ENCODE measurements at regions not wholly inside any gene's neighbourhood (a gene's known extent, or its start where the extent isn't known, plus 50 kb on each side); places are given as distances from the start of the nearest gene placed in this dataset.

GRCh38 chr9:13555516-13555915 is 276.0 kb upstream of the MPDZ start:
- peaks cover 8% of the 10 kb centered on the region for H3K4me1 ChIP-seq (ENCODE audit: low read length)
- H3K9ac ChIP-seq (ENCODE audit: low read length) = no peak overlapping the region
- H3K9me2 ChIP-seq (replicated peaks; ENCODE audit: insufficient read depth, low read length) = no peaks in the 10 kb centered on the region
- H3K9me3 ChIP-seq (ENCODE audit: low read length) = no peaks in the 10 kb centered on the region
- H3K27ac ChIP-seq (ENCODE audit: low read length) = no peak overlapping the region
- no peak overlapping the region for H3K4me2 ChIP-seq (ENCODE audit: low read depth, low read length, poor library complexity, severe bottlenecking)
- H3K36me3 ChIP-seq (ENCODE audit: insufficient read depth, low read length) = no peaks in the 10 kb centered on the region
- no peaks in the 10 kb centered on the region for H4K20me1 ChIP-seq (ENCODE audit: insufficient read depth, low read depth, low read length)
- H2AFZ ChIP-seq (ENCODE audit: low read length) = no peak overlapping the region
- H3K79me2 ChIP-seq (ENCODE audit: low read length) = no peaks in the 10 kb centered on the region
- no peaks in the 10 kb centered on the region for H3K27me3 ChIP-seq (ENCODE audit: low read length)
- DNase-seq = no peak
- no peak overlapping the region for H3K4me3 ChIP-seq (ENCODE audit: low read length)

GRCh38 chr9:13554626-13555025 is 275.1 kb upstream of the MPDZ start:
- H3K4me2 ChIP-seq (ENCODE audit: low read depth, low read length, poor library complexity, severe bottlenecking) = no peak overlapping the region
- peaks cover 8% of the 10 kb centered on the region for H3K4me1 ChIP-seq (ENCODE audit: low read length)
- no peaks in the 10 kb centered on the region for H3K27me3 ChIP-seq (ENCODE audit: low read length)
- no peaks in the 10 kb centered on the region for H3K36me3 ChIP-seq (ENCODE audit: insufficient read depth, low read length)
- H3K27ac ChIP-seq (ENCODE audit: low read length) = no peak overlapping the region
- H3K4me3 ChIP-seq (ENCODE audit: low read length) = no peak overlapping the region
- no peaks in the 10 kb centered on the region for H3K79me2 ChIP-seq (ENCODE audit: low read length)
- no peak overlapping the region for H3K9ac ChIP-seq (ENCODE audit: low read length)
- H3K9me3 ChIP-seq (ENCODE audit: low read length) = no peaks in the 10 kb centered on the region
- no peaks in the 10 kb centered on the region for H4K20me1 ChIP-seq (ENCODE audit: insufficient read depth, low read depth, low read length)
- no peak for DNase-seq
- no peak overlapping the region for H2AFZ ChIP-seq (ENCODE audit: low read length)
- H3K9me2 ChIP-seq (replicated peaks; ENCODE audit: insufficient read depth, low read length) = no peaks in the 10 kb centered on the region

- no peaks in the 10 kb centered on the region for H4K20me1 ChIP-seq (ENCODE audit: insufficient read depth, low read depth, low read length)
- no peak for DNase-seq
- no peak overlapping the region for H3K4me3 ChIP-seq (ENCODE audit: low read length)
- H3K36me3 ChIP-seq (ENCODE audit: insufficient read depth, low read length) = no peaks in the 10 kb centered on the region
- no peak overlapping the region for H3K27ac ChIP-seq (ENCODE audit: low read length)
- H3K79me2 ChIP-seq (ENCODE audit: low read length) = no peaks in the 10 kb centered on the region
- no peaks in the 10 kb centered on the region for H3K9me3 ChIP-seq (ENCODE audit: low read length)
- H3K9ac ChIP-seq (ENCODE audit: low read length) = no peak overlapping the region
- peak overlapping the region; percentile 75; the same call in 1 of the 2 replicates for H2AFZ ChIP-seq (ENCODE audit: low read length)
- H3K4me2 ChIP-seq (ENCODE audit: low read depth, low read length, poor library complexity, severe bottlenecking) = no peak overlapping the region
- peaks cover 8% of the 10 kb centered on the region for H3K4me1 ChIP-seq (ENCODE audit: low read length)
- H3K9me2 ChIP-seq (replicated peaks; ENCODE audit: insufficient read depth, low read length) = no peaks in the 10 kb centered on the region
- no peaks in the 10 kb centered on the region for H3K27me3 ChIP-seq (ENCODE audit: low read length)
These were observed 273.2 kb upstream of the MPDZ start for GRCh38 chr9:13552606-13553215.

- Histone ChIP-seq H3K27ac (ENCODE audit: low read length) (no peak overlapping the region), H3K4me1 (ENCODE audit: low read length) (peaks cover 8% of the 10 kb centered on the region), H3K9me3 (ENCODE audit: low read length) (no peaks in the 10 kb centered on the region), H3K36me3 (ENCODE audit: insufficient read depth, low read length) (no peaks in the 10 kb centered on the region), H3K27me3 (ENCODE audit: low read length) (no peaks in the 10 kb centered on the region), H3K4me3 (ENCODE audit: low read length) (no peak overlapping the region), H3K79me2 (ENCODE audit: low read length) (no peaks in the 10 kb centered on the region), H3K9ac (ENCODE audit: low read length) (no peak overlapping the region), H3K9me2 (replicated peaks; ENCODE audit: insufficient read depth, low read length) (no peaks in the 10 kb centered on the region), H2AFZ (ENCODE audit: low read length) (no peak overlapping the region), H4K20me1 (ENCODE audit: insufficient read depth, low read depth, low read length) (no peaks in the 10 kb centered on the region), H3K4me2 (ENCODE audit: low read depth, low read length, poor library complexity, severe bottlenecking) (no peak overlapping the region)
- no peak for DNase-seq
These were observed 271.0 kb upstream of the MPDZ start for GRCh38 chr9:13550519-13550918.

GRCh38 chr9:13548535-13548934 is 269.0 kb upstream of the MPDZ start:
- Histone ChIP-seq H2AFZ (ENCODE audit: low read length) (no peak overlapping the region), H3K9me2 (replicated peaks; ENCODE audit: insufficient read depth, low read length) (no peaks in the 10 kb centered on the region), H3K9me3 (ENCODE audit: low read length) (no peaks in the 10 kb centered on the region), H3K4me2 (ENCODE audit: low read depth, low read length, poor library complexity, severe bottlenecking) (no peak overlapping the region), H3K27ac (ENCODE audit: low read length) (no peak overlapping the region), H3K4me1 (ENCODE audit: low read length) (peaks cover 8% of the 10 kb centered on the region), H4K20me1 (ENCODE audit: insufficient read depth, low read depth, low read length) (no peaks in the 10 kb centered on the region), H3K36me3 (ENCODE audit: insufficient read depth, low read length) (no peaks in the 10 kb centered on the region), H3K4me3 (ENCODE audit: low read length) (no peak overlapping the region), H3K79me2 (ENCODE audit: low read length) (no peaks in the 10 kb centered on the region), H3K9ac (ENCODE audit: low read length) (no peak overlapping the region), H3K27me3 (ENCODE audit: low read length) (no peaks in the 10 kb centered on the region)
- no peak for DNase-seq

- Histone ChIP-seq H2AFZ (ENCODE audit: low read length) (no peak overlapping the region), H3K9me3 (ENCODE audit: low read length) (0 out of 2 replicates have a peak, but pooled peaks cover 8% of the 10 kb centered on the region), H3K9ac (ENCODE audit: low read length) (no peak overlapping the region), H3K9me2 (replicated peaks; ENCODE audit: insufficient read depth, low read length) (no peaks in the 10 kb centered on the region), H3K4me1 (ENCODE audit: low read length) (peaks cover under 1% of the 10 kb centered on the region), H3K27me3 (ENCODE audit: low read length) (no peaks in the 10 kb centered on the region), H3K36me3 (ENCODE audit: insufficient read depth, low read length) (no peaks in the 10 kb centered on the region; the same call in 1 of the 2 replicates), H3K4me3 (ENCODE audit: low read length) (no peak overlapping the region), H3K79me2 (ENCODE audit: low read length) (no peaks in the 10 kb centered on the region), H3K27ac (ENCODE audit: low read length) (no peak overlapping the region), H4K20me1 (ENCODE audit: insufficient read depth, low read depth, low read length) (no peaks in the 10 kb centered on the region), H3K4me2 (ENCODE audit: low read depth, low read length, poor library complexity, severe bottlenecking) (no peak overlapping the region)
- no peak for DNase-seq
These were observed 255.6 kb upstream of the MPDZ start for GRCh38 chr9:13535141-13535540.

GRCh38 chr9:13534006-13534405 is 254.5 kb upstream of the MPDZ start:
- H3K27me3 ChIP-seq (ENCODE audit: low read length) = no peaks in the 10 kb centered on the region
- no peak for DNase-seq
- no peaks in the 10 kb centered on the region; the same call in 1 of the 2 replicates for H3K36me3 ChIP-seq (ENCODE audit: insufficient read depth, low read length)

GRCh38 chr9:13532407-13532806 is 252.9 kb upstream of the MPDZ start:
- no peak for DNase-seq
- Histone ChIP-seq H3K9me3 (ENCODE audit: low read length) (0 out of 2 replicates have a peak, but pooled peaks cover 8% of the 10 kb centered on the region), H3K9ac (ENCODE audit: low read length) (no peak overlapping the region), H3K27ac (ENCODE audit: low read length) (no peak overlapping the region), H3K4me1 (ENCODE audit: low read length) (peaks cover 10% of the 10 kb centered on the region), H4K20me1 (ENCODE audit: insufficient read depth, low read depth, low read length) (no peaks in the 10 kb centered on the region), H3K27me3 (ENCODE audit: low read length) (no peaks in the 10 kb centered on the region), H3K79me2 (ENCODE audit: low read length) (no peaks in the 10 kb centered on the region), H2AFZ (ENCODE audit: low read length) (no peak overlapping the region), H3K4me3 (ENCODE audit: low read length) (no peak overlapping the region), H3K4me2 (ENCODE audit: low read depth, low read length, poor library complexity, severe bottlenecking) (no peak overlapping the region), H3K9me2 (replicated peaks; ENCODE audit: insufficient read depth, low read length) (no peaks in the 10 kb centered on the region), H3K36me3 (ENCODE audit: insufficient read depth, low read length) (no peaks in the 10 kb centered on the region; the same call in 1 of the 2 replicates)

More at GRCh38 chr9:13534006-13534405, 254.5 kb upstream of the MPDZ start:
- Histone ChIP-seq H2AFZ (ENCODE audit: low read length) (no peak overlapping the region), H3K9ac (ENCODE audit: low read length) (no peak overlapping the region), H3K9me3 (ENCODE audit: low read length) (0 out of 2 replicates have a peak, but pooled peaks cover 8% of the 10 kb centered on the region), H3K79me2 (ENCODE audit: low read length) (no peaks in the 10 kb centered on the region), H4K20me1 (ENCODE audit: insufficient read depth, low read depth, low read length) (no peaks in the 10 kb centered on the region), H3K9me2 (replicated peaks; ENCODE audit: insufficient read depth, low read length) (no peaks in the 10 kb centered on the region), H3K4me3 (ENCODE audit: low read length) (no peak overlapping the region), H3K4me1 (ENCODE audit: low read length) (peaks cover 10% of the 10 kb centered on the region), H3K4me2 (ENCODE audit: low read depth, low read length, poor library complexity, severe bottlenecking) (no peak overlapping the region), H3K27ac (ENCODE audit: low read length) (no peak overlapping the region)

All from Karpas-422 (cell line).